NCI-H774 (cell line): ENCODE measurements at regions not wholly inside any gene's neighbourhood (a gene's known extent, or its start where the extent isn't known, plus 50 kb on each side); places are given as distances from the start of the nearest gene placed in this dataset.
A peak's percentile ranks its signal among the peaks of the same experiment; 100 is the strongest.
"Not testable (repeated sequence)": the region's sequence is repeated elsewhere in the genome, so short reads cannot be mapped to it uniquely, and the experiment has no call there.

Experiments used
- DNase-seq: peaks from one replicate; lab custom pipeline; 2025; lab: John Stamatoyannopoulos, UW

- no peak for DNase-seq
Observed at GRCh38 chr12:24361877-24362580, 412.6 kb upstream of the SOX5 start.

GRCh38 chr12:24360907-24361306, 411.4 kb upstream of the SOX5 start:
- no peak for DNase-seq

GRCh38 chr12:24360461-24360860, 411.0 kb upstream of the SOX5 start:
- DNase-seq = no peak

GRCh38 chr12:24360057-24360456, 410.6 kb upstream of the SOX5 start:
- peak; percentile 55 for DNase-seq

GRCh38 chr12:24359418-24359817, 409.9 kb upstream of the SOX5 start:
- DNase-seq = no peak

GRCh38 chr12:24356240-24356804, 406.9 kb upstream of the SOX5 start:
- DNase-seq = no peak

- no peak for DNase-seq
Observed at GRCh38 chr12:24352363-24352762, 402.9 kb upstream of the SOX5 start.

- no peak for DNase-seq
Observed at GRCh38 chr12:24349051-24349799, 399.8 kb upstream of the SOX5 start.

GRCh38 chr12:24348180-24348579, 398.7 kb upstream of the SOX5 start:
- not testable (repeated sequence) for DNase-seq

GRCh38 chr12:24328261-24328660, 378.8 kb upstream of the SOX5 start:
- DNase-seq = no peak

GRCh38 chr12:24325331-24325730, 375.9 kb upstream of the SOX5 start:
- DNase-seq = no peak

- no peak for DNase-seq
Observed at GRCh38 chr12:24307716-24308335, 358.4 kb upstream of the SOX5 start.

GRCh38 chr12:24307153-24307552, 357.7 kb upstream of the SOX5 start:
- DNase-seq = no peak

- no peak for DNase-seq
Observed at GRCh38 chr12:24306001-24306400, 356.5 kb upstream of the SOX5 start.

- no peak for DNase-seq
Observed at GRCh38 chr12:24304285-24304684, 354.8 kb upstream of the SOX5 start.

- DNase-seq = no peak
Observed at GRCh38 chr12:24302708-24303107, 353.2 kb upstream of the SOX5 start.

GRCh38 chr12:24297516-24297915, 348.0 kb upstream of the SOX5 start:
- no peak for DNase-seq

GRCh38 chr12:24293549-24293948, 344.1 kb upstream of the SOX5 start:
- no peak for DNase-seq

GRCh38 chr12:24287963-24288362, 338.5 kb upstream of the SOX5 start:
- no peak for DNase-seq

GRCh38 chr12:24285448-24285847, 336.0 kb upstream of the SOX5 start:
- DNase-seq = no peak

- no peak for DNase-seq
Observed at GRCh38 chr12:24281341-24281740, 331.9 kb upstream of the SOX5 start.

GRCh38 chr12:24280056-24280842, 330.8 kb upstream of the SOX5 start:
- DNase-seq = no peak
